ENCODE measurements at regions not wholly inside any gene's neighbourhood (a gene's known extent, or its start where the extent isn't known, plus 50 kb on each side); places are given as distances from the start of the nearest gene placed in this dataset.

- ATAC-seq (no peak), DNase-seq (no peak)
- no peak overlapping the region for H3K27ac ChIP-seq
- no peaks in the 10 kb centered on the region for H3K9me3 ChIP-seq
- intact Hi-C loops (cut with DNase I): no loop called here
- no peak overlapping the region for H3K4me3 ChIP-seq
- H3K4me1 ChIP-seq: no peaks in the 10 kb centered on the region
- no peaks in the 10 kb centered on the region for H3K27me3 ChIP-seq
- no peaks in the 10 kb centered on the region for H3K36me3 ChIP-seq
- TF ChIP-seq CTCF (IDR thresholded peaks at IDR 0.05): no peak
Observed at GRCh38 chr5:155998257-155998656, 328.7 kb upstream of the SGCD start.

- H3K36me3 ChIP-seq: no peaks in the 10 kb centered on the region
- no peaks in the 10 kb centered on the region for H3K27me3 ChIP-seq
- TF ChIP-seq CTCF (IDR thresholded peaks at IDR 0.05): no peak
- intact Hi-C loops (cut with DNase I): no loop called here
- DNase-seq: no peak
- H3K27ac ChIP-seq: no peak overlapping the region
- ATAC-seq: no peak
- no peaks in the 10 kb centered on the region for H3K9me3 ChIP-seq
- no peak overlapping the region for H3K4me3 ChIP-seq
- H3K4me1 ChIP-seq: no peaks in the 10 kb centered on the region
Observed at GRCh38 chr5:156000115-156000514, 326.8 kb upstream of the SGCD start.

- Histone ChIP-seq H3K27me3 (no peaks in the 10 kb centered on the region), H3K4me3 (no peak overlapping the region), H3K36me3 (no peaks in the 10 kb centered on the region), H3K9me3 (no peaks in the 10 kb centered on the region), H3K27ac (no peak overlapping the region), H3K4me1 (no peaks in the 10 kb centered on the region)
- intact Hi-C loops (cut with DNase I): no loop called here
- DNase-seq (no peak), ATAC-seq (no peak)
- TF ChIP-seq CTCF (IDR thresholded peaks at IDR 0.05): no peak
Observed at GRCh38 chr5:156004754-156005153, 322.2 kb upstream of the SGCD start.

- H3K36me3 ChIP-seq: no peaks in the 10 kb centered on the region
- H3K27ac ChIP-seq: no peak overlapping the region
- ATAC-seq: no peak
- H3K4me3 ChIP-seq: no peak overlapping the region
- no peaks in the 10 kb centered on the region for H3K27me3 ChIP-seq
- H3K4me1 ChIP-seq: no peaks in the 10 kb centered on the region
- no peaks in the 10 kb centered on the region for H3K9me3 ChIP-seq
- TF ChIP-seq CTCF (IDR thresholded peaks at IDR 0.05): no peak
- no peak for DNase-seq
- intact Hi-C loops (cut with DNase I): no loop called here
Observed at GRCh38 chr5:156006026-156006647, 320.8 kb upstream of the SGCD start.

GRCh38 chr5:156008844-156009243 lies 318.1 kb upstream of the SGCD start:
- ATAC-seq (no peak), DNase-seq (no peak)
- Histone ChIP-seq H3K9me3 (no peaks in the 10 kb centered on the region), H3K27me3 (no peaks in the 10 kb centered on the region), H3K4me3 (no peak overlapping the region), H3K4me1 (no peaks in the 10 kb centered on the region), H3K36me3 (no peaks in the 10 kb centered on the region), H3K27ac (no peak overlapping the region)
- intact Hi-C loops (cut with DNase I): no loop called here
- no peak for TF ChIP-seq CTCF (IDR thresholded peaks at IDR 0.05)

- no peaks in the 10 kb centered on the region for H3K27me3 ChIP-seq
Observed at GRCh38 chr5:156009583-156009982, 317.4 kb upstream of the SGCD start.

More at GRCh38 chr5:156009583-156009982, 317.4 kb upstream of the SGCD start:
- Histone ChIP-seq H3K9me3 (no peaks in the 10 kb centered on the region), H3K36me3 (no peaks in the 10 kb centered on the region), H3K4me3 (no peak overlapping the region), H3K4me1 (no peaks in the 10 kb centered on the region), H3K27ac (no peak overlapping the region)
- intact Hi-C loops (cut with DNase I): no loop called here
- DNase-seq (no peak), ATAC-seq (no peak)
- TF ChIP-seq CTCF (IDR thresholded peaks at IDR 0.05): no peak
